Activated CD4-positive, alpha-beta T cell treated with anti-CD3 and anti-CD28 coated beads for 36 hours (primary cell): ENCODE measurements at regions not wholly inside any gene's neighbourhood (a gene's known extent, or its start where the extent isn't known, plus 50 kb on each side); places are given as distances from the start of the nearest gene placed in this dataset.

Experiments
- ATAC-seq: fragments of 200-7000 bp; cut with Tn5 transposase; one replicate; pipeline ENCODE4 v1.10.0; 2021; ENCODE audit warnings: mild to moderate bottlenecking, moderate library complexity
- CTCF ChIA-PET: fragments of 350-600 bp; sonication (Branson Sonifier 250); formaldehyde crosslinking; loops from one replicate; lab custom pipeline; 2021; ENCODE audit warnings: antibody characterized with exemption; lab: Charles Lee
- POLR2A ChIA-PET: fragments of 350-600 bp; sonication (Branson Sonifier 250); formaldehyde crosslinking; loops from one replicate; lab custom pipeline; 2021; ENCODE audit warnings: antibody characterized with exemption, inconsistent platforms; lab: Charles Lee
- DNase-seq: peaks from one replicate; pipeline ENCODE4 v3.0.0-alpha.2; 2020
- H3K27ac Mint-ChIP-seq: one replicate; pipeline ENCODE4 v1.8.0; 2021; ENCODE audit warnings: mixed read lengths
- H3K27me3 Mint-ChIP-seq: one replicate; pipeline ENCODE4 v1.8.0; 2021; ENCODE audit warnings: mixed read lengths
- H3K36me3 Mint-ChIP-seq: one replicate; pipeline ENCODE4 v1.8.0; 2021; ENCODE audit warnings: low read depth, mixed read lengths
- H3K4me1 Mint-ChIP-seq: one replicate; pipeline ENCODE4 v1.8.0; 2021; ENCODE audit warnings: mixed read lengths
- H3K4me3 Mint-ChIP-seq: one replicate; pipeline ENCODE4 v1.8.0; 2021; ENCODE audit warnings: mild to moderate bottlenecking, moderate library complexity, mixed read lengths
- H3K9me3 Mint-ChIP-seq: one replicate; pipeline ENCODE4 v1.8.0; 2021; ENCODE audit warnings: low read depth, mixed read lengths
- intact Hi-C, 2 experiments: fragments of 100-400 bp; cut with DNase I in 1 of 2; cut with micrococcal nuclease in 1 of 2; formaldehyde crosslinking; loops; one replicate each; pipeline versions ENCODE4 v1.14.2 to v1.15.1; 2022 to 2024; cut with DNase I, micrococcal nuclease

DNA sequence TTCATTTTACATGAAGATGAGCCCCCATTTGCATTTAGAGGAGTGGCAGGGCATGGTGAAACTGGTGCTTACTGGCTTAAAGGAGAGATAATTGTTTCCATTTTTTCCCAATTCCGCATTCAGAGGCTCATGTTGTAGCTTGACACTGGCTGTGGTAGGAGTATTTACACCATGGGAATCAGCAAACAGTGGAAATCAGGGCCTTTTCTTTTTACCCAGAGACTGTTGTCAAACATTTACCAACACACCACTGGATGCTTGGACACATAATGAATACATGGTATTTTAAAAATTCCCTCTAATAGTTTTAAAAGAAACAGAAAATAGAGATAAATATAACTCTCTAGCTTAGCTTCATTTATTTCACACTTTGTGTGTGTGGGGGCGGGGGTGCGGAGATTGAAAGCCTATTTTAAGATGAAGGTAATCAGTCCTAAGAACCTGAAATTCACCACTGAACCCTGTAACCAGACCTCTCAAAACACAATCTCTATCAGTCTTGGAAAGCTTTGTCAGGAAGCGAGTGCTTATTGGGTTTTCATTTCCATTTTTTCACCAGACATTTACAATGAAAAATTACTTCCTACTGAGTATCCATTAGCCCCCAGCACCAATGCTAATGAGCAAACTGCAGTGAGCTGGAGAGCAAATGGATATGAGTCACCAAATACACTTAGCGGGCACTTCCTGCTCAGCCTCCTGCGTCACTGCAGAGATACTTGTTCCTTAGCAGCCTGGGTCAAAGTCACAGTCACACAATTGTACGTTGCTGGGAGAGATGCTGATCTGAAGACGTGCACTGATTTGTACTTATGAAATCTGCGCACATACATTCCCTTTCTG lies 532.0 kb downstream of the BCKDHB start:
- CTCF ChIA-PET = no interaction called here
- H3K36me3 Mint-ChIP-seq = no peaks in the 10 kb centered on the region
- POLR2A ChIA-PET = no interaction called here
- H3K4me1 Mint-ChIP-seq = no peaks in the 10 kb centered on the region
- peak; percentile 6 for DNase-seq
- H3K4me3 Mint-ChIP-seq = no peak overlapping the region
- H3K9me3 Mint-ChIP-seq = no peaks in the 10 kb centered on the region
- H3K27ac Mint-ChIP-seq = no peak overlapping the region
- H3K27me3 Mint-ChIP-seq = no peaks in the 10 kb centered on the region
- ATAC-seq = peak; percentile 63
- intact Hi-C loops = no loop called here

- DNase-seq (no peak), ATAC-seq (no peak)
- Mint-ChIP-seq H3K27me3 (no peaks in the 10 kb centered on the region), H3K9me3 (no peaks in the 10 kb centered on the region), H3K27ac (no peak overlapping the region), H3K4me1 (no peaks in the 10 kb centered on the region), H3K36me3 (no peaks in the 10 kb centered on the region), H3K4me3 (no peak overlapping the region)
- intact Hi-C loops = no loop called here
- ChIA-PET CTCF (no interaction called here), POLR2A (no interaction called here)
Observed at GRCh38 chr6:80637312-80637711, 530.8 kb downstream of the BCKDHB start.

DNA sequence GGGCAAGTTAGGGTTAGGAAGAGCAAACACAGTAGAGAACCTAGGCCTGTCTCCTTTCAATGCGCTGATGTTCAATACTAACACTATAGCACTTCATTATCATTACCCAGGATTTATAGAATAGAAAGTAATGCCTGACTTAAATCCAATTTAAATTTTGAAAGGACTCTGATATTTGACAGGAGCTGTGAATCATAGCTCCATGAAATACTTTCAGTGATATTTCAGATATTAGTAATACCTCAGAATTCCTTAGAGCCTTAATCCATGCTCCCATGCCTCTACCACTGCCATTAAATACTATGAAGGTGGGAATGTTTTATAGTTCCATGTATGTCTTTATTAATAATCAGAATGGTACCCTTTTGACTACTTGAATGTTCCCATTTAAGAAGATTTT lies 530.2 kb downstream of the BCKDHB start:
- ATAC-seq (no peak), DNase-seq (no peak)
- no peak overlapping the region for H3K4me3 Mint-ChIP-seq
- intact Hi-C loops = no loop called here
- H3K27ac Mint-ChIP-seq = no peak overlapping the region
- ChIA-PET POLR2A (no interaction called here), CTCF (no interaction called here)
- no peaks in the 10 kb centered on the region for H3K27me3 Mint-ChIP-seq
- no peaks in the 10 kb centered on the region for H3K9me3 Mint-ChIP-seq
- H3K36me3 Mint-ChIP-seq = no peaks in the 10 kb centered on the region
- H3K4me1 Mint-ChIP-seq = no peaks in the 10 kb centered on the region

GRCh38 chr6:80633412-80633811 lies 526.9 kb downstream of the BCKDHB start:
- Mint-ChIP-seq H3K36me3 (no peaks in the 10 kb centered on the region), H3K4me1 (no peaks in the 10 kb centered on the region), H3K27ac (no peak overlapping the region), H3K4me3 (no peak overlapping the region), H3K9me3 (no peaks in the 10 kb centered on the region), H3K27me3 (no peaks in the 10 kb centered on the region)
- POLR2A ChIA-PET = no interaction called here
- intact Hi-C loops = no loop called here
- CTCF ChIA-PET = no interaction called here
- DNase-seq (no peak), ATAC-seq (no peak)

- peaks cover 17% of the 10 kb centered on the region for H3K9me3 Mint-ChIP-seq
- DNase-seq (no peak), ATAC-seq (no peak)
- H3K4me1 Mint-ChIP-seq = no peaks in the 10 kb centered on the region
- H3K27me3 Mint-ChIP-seq = no peaks in the 10 kb centered on the region
- intact Hi-C loops = no loop called here
- H3K27ac Mint-ChIP-seq = no peak overlapping the region
- H3K4me3 Mint-ChIP-seq = no peak overlapping the region
- POLR2A ChIA-PET = no interaction called here
- H3K36me3 Mint-ChIP-seq = no peaks in the 10 kb centered on the region
- CTCF ChIA-PET = no interaction called here
Observed at GRCh38 chr6:80625405-80625804, 518.9 kb downstream of the BCKDHB start.

DNA sequence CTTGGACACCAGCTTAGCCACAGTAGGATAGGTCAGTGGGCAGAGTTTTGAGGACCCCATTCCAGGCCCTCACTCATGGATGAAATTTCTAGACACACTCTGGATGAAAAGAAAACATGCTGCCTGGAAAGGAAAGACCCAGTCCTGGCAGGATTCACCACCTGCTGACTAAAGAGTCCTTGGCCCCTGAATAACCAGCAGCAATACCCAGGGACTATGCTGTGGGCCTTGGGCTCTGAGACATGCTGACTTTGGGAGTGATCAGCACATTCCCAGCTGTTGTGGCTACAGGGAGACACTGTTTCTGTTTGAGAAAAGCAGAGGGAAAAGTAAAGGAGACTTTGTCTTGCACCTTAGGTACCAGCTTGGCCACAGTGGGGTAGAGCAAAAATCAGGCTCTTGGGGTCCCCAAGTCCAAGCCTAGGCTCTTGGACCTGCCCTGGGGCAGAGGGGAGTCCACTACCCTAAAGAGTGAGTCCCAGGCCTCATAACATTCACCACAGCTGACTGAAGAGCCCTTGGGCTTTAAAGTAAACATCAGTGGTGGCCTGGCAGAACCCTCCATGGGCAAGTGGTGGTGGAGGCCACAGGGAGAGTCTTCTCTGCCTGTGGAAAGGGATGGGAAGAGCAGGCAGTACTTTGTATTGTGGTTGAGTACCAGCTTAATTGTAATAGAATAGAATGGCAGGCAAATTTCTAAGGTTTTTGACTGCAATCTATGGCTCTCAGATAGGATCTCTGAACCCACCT lies 516.8 kb downstream of the BCKDHB start:
- no peak overlapping the region for H3K27ac Mint-ChIP-seq
- intact Hi-C loops = no loop called here
- ATAC-seq (no peak), DNase-seq (no peak)
- H3K4me3 Mint-ChIP-seq = no peak overlapping the region
- no peaks in the 10 kb centered on the region for H3K4me1 Mint-ChIP-seq
- peaks cover 17% of the 10 kb centered on the region for H3K9me3 Mint-ChIP-seq
- CTCF ChIA-PET = interaction anchor here (0.5 kb wide), 1 partner anchor 9 kb away, joined by 3 read pairs; no protein-coding TSS in a partner anchor
- H3K27me3 Mint-ChIP-seq = no peaks in the 10 kb centered on the region
- POLR2A ChIA-PET = no interaction called here
- H3K36me3 Mint-ChIP-seq = no peaks in the 10 kb centered on the region

- H3K9me3 Mint-ChIP-seq = peaks cover 17% of the 10 kb centered on the region
- H3K4me1 Mint-ChIP-seq = no peaks in the 10 kb centered on the region
- CTCF ChIA-PET = no interaction called here
- no peaks in the 10 kb centered on the region for H3K36me3 Mint-ChIP-seq
- DNase-seq (no peak), ATAC-seq (no peak)
- intact Hi-C loops = no loop called here
- no peak overlapping the region for H3K27ac Mint-ChIP-seq
- no peaks in the 10 kb centered on the region for H3K27me3 Mint-ChIP-seq
- H3K4me3 Mint-ChIP-seq = no peak overlapping the region
- POLR2A ChIA-PET = no interaction called here
Observed at GRCh38 chr6:80622641-80623040, 516.2 kb downstream of the BCKDHB start.

GRCh38 chr6:80618953-80619352 lies 512.5 kb downstream of the BCKDHB start:
- CTCF ChIA-PET = no interaction called here

DNA sequence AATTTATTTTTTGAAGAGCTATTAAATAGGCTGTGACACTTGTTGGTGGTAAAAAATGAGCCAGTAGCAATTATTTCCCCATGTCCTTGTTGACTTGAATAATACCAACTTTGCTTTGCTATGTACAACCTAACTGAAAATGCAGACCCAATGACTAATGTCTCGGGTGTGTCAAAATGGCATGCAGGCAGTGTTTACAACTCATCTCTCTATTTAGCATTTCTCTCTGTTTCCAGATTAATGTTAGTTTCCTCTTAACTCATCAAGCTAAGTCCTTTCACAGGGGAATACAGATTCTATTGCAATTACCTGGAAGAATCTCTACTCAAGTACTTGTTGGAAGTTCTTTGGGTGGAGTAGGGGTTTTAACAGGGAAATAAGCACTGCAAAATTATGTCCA lies 504.4 kb downstream of the BCKDHB start:
- Mint-ChIP-seq H3K9me3 (peaks cover 8% of the 10 kb centered on the region), H3K4me3 (no peak overlapping the region), H3K4me1 (no peaks in the 10 kb centered on the region), H3K27ac (no peak overlapping the region), H3K27me3 (peaks cover 2% of the 10 kb centered on the region), H3K36me3 (no peaks in the 10 kb centered on the region)
- CTCF ChIA-PET = no interaction called here
- POLR2A ChIA-PET = no interaction called here
- DNase-seq (no peak), ATAC-seq (peak; percentile 44)
- intact Hi-C loops = no loop called here

More at GRCh38 chr6:80618953-80619352, 512.5 kb downstream of the BCKDHB start:
- ATAC-seq (no peak), DNase-seq (no peak)
- intact Hi-C loops = no loop called here
- no peaks in the 10 kb centered on the region for H3K4me1 Mint-ChIP-seq
- no peaks in the 10 kb centered on the region for H3K36me3 Mint-ChIP-seq
- POLR2A ChIA-PET = no interaction called here
- H3K9me3 Mint-ChIP-seq = peaks cover 11% of the 10 kb centered on the region
- no peak overlapping the region for H3K4me3 Mint-ChIP-seq
- no peaks in the 10 kb centered on the region for H3K27me3 Mint-ChIP-seq
- no peak overlapping the region for H3K27ac Mint-ChIP-seq

DNA sequence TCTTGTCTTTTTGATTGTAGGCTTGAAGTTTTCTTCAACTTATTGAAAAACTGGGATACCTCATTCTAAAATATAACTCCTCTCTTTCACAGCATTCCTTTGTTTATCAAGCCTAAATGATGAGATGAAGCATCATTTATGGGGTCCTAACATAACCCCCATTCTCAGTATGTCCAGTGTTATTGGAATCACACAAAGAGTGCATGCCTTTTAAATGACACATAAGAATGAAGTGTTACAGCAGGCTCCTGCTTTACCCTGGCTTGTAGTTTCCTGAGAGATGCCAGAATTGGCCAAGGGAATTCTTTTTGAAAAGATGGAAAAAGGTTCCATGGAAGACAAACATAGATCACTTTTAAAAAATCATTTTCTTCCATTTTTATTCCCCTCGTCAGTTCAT lies 502.4 kb downstream of the BCKDHB start:
- no peak for ATAC-seq
- CTCF ChIA-PET = no interaction called here
- Mint-ChIP-seq H3K36me3 (no peaks in the 10 kb centered on the region), H3K27ac (no peak overlapping the region), H3K4me1 (no peaks in the 10 kb centered on the region), H3K4me3 (no peak overlapping the region), H3K27me3 (peaks cover 7% of the 10 kb centered on the region), H3K9me3 (no peaks in the 10 kb centered on the region)
- intact Hi-C loops = no loop called here
- no peak for DNase-seq
- POLR2A ChIA-PET = no interaction called here

DNA sequence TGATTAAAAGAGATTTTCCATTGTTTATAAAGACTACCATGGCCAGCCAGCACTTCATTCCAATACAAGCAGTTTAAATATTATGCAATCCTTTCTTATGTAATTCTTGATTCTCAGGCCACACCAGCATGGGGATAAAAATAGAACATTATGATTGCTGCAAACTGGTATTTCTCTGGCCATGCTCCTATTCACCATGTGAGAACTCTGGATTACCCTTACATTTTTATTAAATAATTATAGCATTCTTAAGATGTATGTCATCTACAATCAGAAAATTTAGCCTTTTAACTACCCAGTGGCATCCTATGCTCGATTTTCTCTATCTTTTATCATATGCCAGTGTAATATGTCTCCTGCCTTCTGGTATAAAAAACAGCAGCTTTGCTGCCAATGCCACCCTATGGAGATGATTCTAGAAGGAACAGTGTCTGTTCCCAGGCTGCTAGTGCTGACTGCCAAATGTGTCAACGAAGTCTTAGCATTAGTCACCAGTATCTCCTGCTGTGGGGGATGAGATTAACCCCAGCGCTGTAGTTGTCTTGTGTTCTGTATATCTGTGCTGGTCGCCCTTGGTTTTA lies 501.4 kb downstream of the BCKDHB start:
- Mint-ChIP-seq H3K27ac (no peak overlapping the region), H3K4me1 (no peaks in the 10 kb centered on the region), H3K27me3 (peaks cover 9% of the 10 kb centered on the region), H3K36me3 (no peaks in the 10 kb centered on the region), H3K9me3 (no peaks in the 10 kb centered on the region), H3K4me3 (no peak overlapping the region)
- no peak for DNase-seq
- intact Hi-C loops = no loop called here
- ChIA-PET POLR2A (no interaction called here), CTCF (no interaction called here)
- ATAC-seq = no peak
